Activated CD8-positive, alpha-beta T cell treated with anti-CD3 and anti-CD28 coated beads, Interleukin-2, amount 10 ng/mL, durations not matched to agents 7 days and 5 days (primary cell): ENCODE measurements at regions not wholly inside any gene's neighbourhood (a gene's known extent, or its start where the extent isn't known, plus 50 kb on each side); places are given as distances from the start of the nearest gene placed in this dataset.
A peak's percentile ranks its signal among the peaks of the same experiment; 100 is the strongest.

Source experiments
- ATAC-seq: fragments of 150-1000 bp; cut with Tn5 transposase; one replicate; pipeline ENCODE4 v1.10.0; 2021; ENCODE audit warnings: moderate library complexity
- CTCF ChIA-PET: fragments of 350-600 bp; sonication (Branson Sonifier 250); formaldehyde crosslinking; loops from one replicate; lab custom pipeline; 2021; ENCODE audit warnings: antibody characterized with exemption; lab: Charles Lee
- POLR2A ChIA-PET: fragments of 350-600 bp; sonication (Branson Sonifier 250); formaldehyde crosslinking; loops from one replicate; lab custom pipeline; 2021; ENCODE audit warnings: antibody characterized with exemption; lab: Charles Lee
- DNase-seq: peaks from one replicate; pipeline ENCODE4 v3.0.0-alpha.2; 2020
- H3K27ac Mint-ChIP-seq: one replicate; pipeline ENCODE4 v1.8.0; 2021; ENCODE audit warnings: mild to moderate bottlenecking, mixed read lengths
- H3K27me3 Mint-ChIP-seq: one replicate; pipeline ENCODE4 v1.8.0; 2021; ENCODE audit warnings: low read depth, mixed read lengths
- H3K36me3 Mint-ChIP-seq: one replicate; pipeline ENCODE4 v1.8.0; 2021; ENCODE audit warnings: low read depth, mixed read lengths
- H3K4me1 Mint-ChIP-seq: one replicate; pipeline ENCODE4 v1.8.0; 2021; ENCODE audit warnings: low read depth, mixed read lengths
- H3K4me3 Mint-ChIP-seq: one replicate; pipeline ENCODE4 v1.8.0; 2021; ENCODE audit warnings: mild to moderate bottlenecking, mixed read lengths
- H3K9me3 Mint-ChIP-seq: one replicate; pipeline ENCODE4 v1.8.0; 2022; ENCODE audit warnings: mixed read lengths; ENCODE audit not compliant: insufficient read depth

DNA sequence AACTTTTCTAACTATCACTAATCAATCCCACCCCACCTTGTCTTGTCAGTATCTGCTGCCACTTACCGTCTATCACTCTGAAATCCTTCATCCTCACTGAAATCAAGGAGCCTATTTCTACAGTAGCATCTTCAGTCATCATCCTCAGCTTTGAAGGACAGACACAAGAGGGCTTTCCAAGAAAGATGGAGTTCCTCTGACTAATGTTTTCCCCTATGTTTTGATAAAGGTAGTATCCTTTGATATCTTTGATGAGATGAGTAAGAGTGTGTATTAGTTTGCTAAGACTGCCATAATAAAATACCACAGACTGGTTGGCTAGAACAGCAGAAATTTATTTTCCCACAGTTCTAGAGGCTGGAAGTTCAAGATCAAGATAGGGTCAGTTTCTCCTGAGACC, 101.8 kb upstream of the VAV3 start:
- Mint-ChIP-seq H3K27ac (no peak overlapping the region), H3K4me3 (no peak overlapping the region)

DNA sequence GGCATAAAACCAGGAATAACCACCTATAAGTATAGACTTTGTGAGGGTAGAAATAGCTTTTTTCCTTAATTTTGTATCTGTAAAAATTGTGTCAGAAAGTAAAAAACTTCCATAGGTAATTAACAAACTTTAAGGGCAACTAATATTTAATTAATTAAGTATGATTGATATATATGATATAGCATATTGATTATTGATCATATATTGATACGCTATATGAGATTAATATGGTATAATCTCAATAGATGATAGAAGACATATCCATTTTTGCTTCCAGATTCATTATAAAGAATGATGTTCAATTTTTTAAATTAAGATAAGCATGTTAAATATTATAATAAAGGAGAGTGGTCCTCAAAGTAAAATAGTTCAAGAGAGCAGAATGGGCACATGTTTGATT, 99.3 kb upstream of the VAV3 start:
- ChIA-PET POLR2A (interaction anchor here (1.3 kb wide), 1 partner anchor 12 kb away, joined by 4 read pairs; no protein-coding TSS in a partner anchor), CTCF (interaction anchor here (1.0 to 1.1 kb wide), 3 partner anchors 13 to 23 kb away, joined by 3 read pairs; no protein-coding TSS in a partner anchor)
- no peak for DNase-seq
- Mint-ChIP-seq H3K27ac (no peak overlapping the region), H3K4me1 (peaks cover 21% of the 10 kb centered on the region), H3K9me3 (peaks cover 10% of the 10 kb centered on the region), H3K4me3 (no peak overlapping the region), H3K36me3 (peaks cover 5% of the 10 kb centered on the region), H3K27me3 (no peaks in the 10 kb centered on the region)
- no peak for ATAC-seq

More for the DNA sequence above, 101.8 kb upstream of the VAV3 start:
- CTCF ChIA-PET, result interaction anchor here (1.9 kb wide), 1 partner anchor 284 kb away, joined by 6 read pairs; no protein-coding TSS in a partner anchor
- peaks cover 4% of the 10 kb centered on the region for H3K36me3 Mint-ChIP-seq
- no peaks in the 10 kb centered on the region for H3K27me3 Mint-ChIP-seq
- POLR2A ChIA-PET, result no interaction called here
- ATAC-seq (no peak), DNase-seq (no peak)
- H3K9me3 Mint-ChIP-seq, result peaks cover 7% of the 10 kb centered on the region
- peaks cover 21% of the 10 kb centered on the region for H3K4me1 Mint-ChIP-seq

DNA sequence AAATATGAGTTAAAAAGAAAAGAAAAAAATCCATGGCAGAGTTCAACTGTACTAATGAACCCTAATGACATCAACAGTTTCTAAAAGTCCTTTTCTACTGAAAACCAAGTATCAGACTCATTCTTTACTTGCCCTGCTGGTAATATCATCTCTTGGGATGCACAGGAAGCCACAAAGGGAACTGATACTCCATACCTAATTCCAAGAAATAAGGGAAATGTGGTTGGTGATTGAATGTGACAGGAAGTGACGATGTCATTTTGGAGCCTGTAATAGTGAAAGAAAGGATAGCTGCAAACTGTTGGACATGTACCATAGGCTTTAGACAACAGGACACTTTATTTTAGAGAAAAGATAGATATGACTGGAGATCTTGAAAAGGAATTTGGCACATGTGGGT, 98.7 kb upstream of the VAV3 start:
- H3K27me3 Mint-ChIP-seq, result no peaks in the 10 kb centered on the region
- no peak overlapping the region for H3K27ac Mint-ChIP-seq
- DNase-seq (no peak), ATAC-seq (no peak)
- H3K4me1 Mint-ChIP-seq, result peaks cover 21% of the 10 kb centered on the region
- CTCF ChIA-PET, result interaction anchor here (1.0 kb wide), 1 partner anchor 13 kb away, joined by 3 read pairs; no protein-coding TSS in a partner anchor
- H3K36me3 Mint-ChIP-seq, result peaks cover 5% of the 10 kb centered on the region
- H3K4me3 Mint-ChIP-seq, result no peak overlapping the region
- peaks cover 10% of the 10 kb centered on the region for H3K9me3 Mint-ChIP-seq
- POLR2A ChIA-PET, result interaction anchor here (1.3 kb wide), 1 partner anchor 12 kb away, joined by 4 read pairs; no protein-coding TSS in a partner anchor

DNA sequence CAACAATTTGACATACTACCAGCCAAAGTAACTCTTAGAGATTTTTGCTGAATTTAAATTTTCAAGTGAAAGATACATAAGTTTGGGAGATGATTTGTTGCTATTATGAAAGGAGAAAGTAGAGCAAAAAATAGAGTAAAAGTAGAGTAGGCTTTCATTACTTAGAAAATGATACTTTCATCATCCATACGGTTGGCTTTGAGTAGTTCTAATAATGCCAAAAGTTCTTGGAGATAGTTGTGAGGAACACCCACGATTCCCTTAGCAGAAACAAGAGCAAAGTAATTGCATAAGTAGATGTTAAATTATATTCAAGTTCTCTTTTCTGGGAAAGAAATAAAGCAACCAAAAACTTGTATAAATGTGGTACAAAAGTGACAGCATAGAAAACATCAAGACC, 95.0 kb upstream of the VAV3 start:
- H3K36me3 Mint-ChIP-seq, result peaks cover 5% of the 10 kb centered on the region
- ChIA-PET POLR2A (no interaction called here), CTCF (no interaction called here)
- no peak overlapping the region for H3K27ac Mint-ChIP-seq
- DNase-seq (no peak), ATAC-seq (no peak)
- H3K4me1 Mint-ChIP-seq, result peaks cover 11% of the 10 kb centered on the region
- no peak overlapping the region for H3K4me3 Mint-ChIP-seq
- H3K9me3 Mint-ChIP-seq, result peaks cover 10% of the 10 kb centered on the region
- no peaks in the 10 kb centered on the region for H3K27me3 Mint-ChIP-seq

DNA sequence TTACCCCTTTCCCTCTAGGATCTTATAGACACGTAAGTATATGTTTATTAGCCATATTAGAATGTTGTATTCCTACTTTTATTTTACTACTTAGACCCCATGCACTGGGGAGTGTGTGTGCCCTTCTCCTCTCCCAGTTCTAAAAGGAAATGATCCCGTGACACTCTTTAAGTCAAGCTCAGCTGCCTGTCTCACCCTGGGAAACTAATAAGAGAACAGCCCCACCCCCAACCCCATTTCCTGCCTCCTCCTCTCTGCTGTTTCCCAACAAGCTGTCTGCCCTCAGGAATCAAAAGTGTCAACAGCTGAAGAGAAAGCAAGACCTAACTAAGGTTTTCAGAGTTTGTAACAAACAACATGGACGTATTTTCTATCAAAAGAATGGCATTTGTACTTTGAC, 92.6 kb upstream of the VAV3 start:
- Mint-ChIP-seq H3K4me3 (no peak overlapping the region), H3K27me3 (no peaks in the 10 kb centered on the region), H3K36me3 (peaks cover 2% of the 10 kb centered on the region), H3K27ac (no peak overlapping the region), H3K4me1 (no peaks in the 10 kb centered on the region), H3K9me3 (peaks cover 10% of the 10 kb centered on the region)
- ChIA-PET POLR2A (no interaction called here), CTCF (no interaction called here)
- no peak for DNase-seq
- no peak for ATAC-seq

DNA sequence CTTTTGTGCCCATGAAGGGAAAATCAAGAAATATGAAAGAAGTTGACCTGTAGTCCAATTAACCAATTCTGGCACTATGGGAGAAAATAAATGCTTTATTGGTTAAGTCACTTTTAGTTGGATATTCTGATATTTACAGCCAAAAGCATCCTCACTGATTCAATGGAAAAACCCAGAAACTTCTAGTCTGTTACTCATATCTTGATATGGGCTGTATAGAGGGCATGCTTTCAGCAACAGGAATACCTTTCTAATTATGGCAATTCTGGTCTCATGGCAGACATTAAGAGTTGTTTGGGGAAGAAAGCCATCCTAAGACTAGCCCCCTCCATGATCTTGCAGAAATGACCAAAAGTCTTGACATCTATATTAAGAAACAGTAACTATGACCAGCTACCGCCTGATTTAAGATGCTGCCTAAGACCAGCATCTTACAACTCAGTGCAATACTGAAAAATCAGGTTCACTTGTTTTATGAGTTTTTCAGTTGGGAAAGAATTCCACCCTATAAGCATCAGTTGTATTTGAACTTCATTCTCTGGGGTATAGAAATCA, 91.5 kb upstream of the VAV3 start:
- Mint-ChIP-seq H3K4me3 (no peak overlapping the region), H3K4me1 (no peaks in the 10 kb centered on the region), H3K27ac (no peak overlapping the region), H3K36me3 (no peaks in the 10 kb centered on the region), H3K27me3 (no peaks in the 10 kb centered on the region), H3K9me3 (peaks cover under 1% of the 10 kb centered on the region)
- POLR2A ChIA-PET, result no interaction called here
- DNase-seq, result no peak
- CTCF ChIA-PET, result no interaction called here
- ATAC-seq, result no peak

DNA sequence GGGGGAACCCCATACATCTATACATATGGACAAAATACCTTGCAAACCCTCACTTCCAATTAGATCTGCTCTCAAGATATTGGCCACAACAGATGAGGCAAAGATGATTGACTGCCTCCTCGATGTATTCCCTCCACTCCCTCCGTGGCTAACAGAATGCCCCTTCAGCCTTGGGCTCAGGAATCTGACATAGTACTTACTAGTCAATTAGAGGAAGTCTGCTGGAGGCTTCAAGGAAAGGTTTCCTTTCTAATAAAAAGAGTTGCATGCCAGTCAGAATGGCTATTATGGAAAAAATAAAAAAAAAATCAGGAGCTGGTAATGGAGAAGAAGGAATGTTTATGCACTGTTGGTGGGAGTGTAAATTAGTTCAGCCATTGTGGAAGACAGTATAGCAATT, 90.4 kb upstream of the VAV3 start:
- H3K36me3 Mint-ChIP-seq, result no peaks in the 10 kb centered on the region

DNA sequence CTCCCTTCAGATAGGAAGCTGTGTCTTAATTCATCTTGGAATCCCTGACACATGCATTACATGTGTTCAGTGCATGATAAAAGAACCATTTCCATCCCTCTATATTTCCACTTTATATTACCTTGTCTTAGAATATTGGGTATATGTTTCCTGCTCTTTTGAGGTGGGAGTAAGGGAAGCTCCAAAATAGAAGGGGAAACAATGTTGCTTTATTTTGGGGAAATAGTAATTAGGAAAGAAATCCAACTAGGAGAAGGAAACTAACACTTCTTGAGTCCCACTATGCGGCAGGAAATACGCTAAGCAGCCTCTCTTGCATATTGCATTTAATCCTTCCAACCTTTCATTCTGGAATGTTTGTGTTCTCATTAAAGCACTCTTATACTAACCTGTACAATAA, 89.4 kb upstream of the VAV3 start:
- Mint-ChIP-seq H3K27me3 (no peaks in the 10 kb centered on the region), H3K36me3 (no peaks in the 10 kb centered on the region), H3K27ac (no peak overlapping the region), H3K4me1 (no peaks in the 10 kb centered on the region), H3K9me3 (no peaks in the 10 kb centered on the region), H3K4me3 (no peak overlapping the region)
- ChIA-PET CTCF (interaction anchor here (1.0 kb wide), 1 partner anchor 13 kb away, joined by 3 read pairs; no protein-coding TSS in a partner anchor), POLR2A (no interaction called here)
- ATAC-seq (no peak), DNase-seq (no peak)

More for the DNA sequence above, 90.4 kb upstream of the VAV3 start:
- no peak for ATAC-seq
- Mint-ChIP-seq H3K27ac (no peak overlapping the region), H3K9me3 (no peaks in the 10 kb centered on the region), H3K27me3 (no peaks in the 10 kb centered on the region), H3K4me1 (no peaks in the 10 kb centered on the region), H3K4me3 (no peak overlapping the region)
- DNase-seq, result no peak
- POLR2A ChIA-PET, result no interaction called here
- CTCF ChIA-PET, result interaction anchor here (1.0 kb wide), 1 partner anchor 14 kb away, joined by 3 read pairs; no protein-coding TSS in a partner anchor

DNA sequence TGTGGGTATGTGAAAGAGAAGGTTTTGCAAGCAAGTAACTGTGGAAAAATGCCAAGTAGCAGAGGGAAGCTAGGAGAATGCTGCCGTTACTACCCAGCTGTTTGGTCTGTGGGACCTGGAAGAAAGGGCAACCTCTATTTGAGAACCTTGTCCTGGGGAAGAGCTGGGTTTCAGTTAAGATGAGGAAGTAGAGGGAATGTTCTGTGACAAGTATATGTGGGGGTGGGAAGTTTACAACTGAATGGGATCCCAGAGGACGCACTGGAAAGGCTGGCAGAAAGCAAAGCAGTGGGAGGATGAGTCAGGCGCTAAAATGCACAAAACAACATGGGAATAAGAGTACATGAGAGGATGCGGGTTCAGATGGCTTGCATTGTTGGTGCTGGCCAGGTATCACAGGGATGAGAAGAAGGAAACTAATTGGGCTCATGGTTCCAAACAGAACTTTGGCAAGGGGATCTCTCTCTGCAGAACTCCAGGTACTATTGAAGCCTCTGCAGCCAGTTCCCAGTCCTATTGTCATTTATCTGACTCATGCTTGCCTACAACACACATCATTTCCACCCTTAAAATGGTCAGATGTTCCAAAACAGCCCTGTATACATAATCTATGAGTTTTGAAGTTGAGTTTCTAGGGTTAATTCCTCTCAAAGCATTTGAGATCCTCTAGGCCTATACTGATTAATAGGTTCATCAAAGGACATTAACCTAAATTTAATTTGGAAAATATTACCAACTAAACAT, 88.5 kb upstream of the VAV3 start:
- Mint-ChIP-seq H3K27ac (no peak overlapping the region), H3K4me3 (no peak overlapping the region), H3K27me3 (no peaks in the 10 kb centered on the region), H3K9me3 (no peaks in the 10 kb centered on the region), H3K4me1 (no peaks in the 10 kb centered on the region), H3K36me3 (no peaks in the 10 kb centered on the region)
- CTCF ChIA-PET, result interaction anchor here (1.4 to 3.6 kb wide), 2 partner anchors 72 to 271 kb away, joined by 3 to 10 read pairs; no protein-coding TSS in a partner anchor
- POLR2A ChIA-PET, result no interaction called here
- ATAC-seq (no peak), DNase-seq (no peak)

DNA sequence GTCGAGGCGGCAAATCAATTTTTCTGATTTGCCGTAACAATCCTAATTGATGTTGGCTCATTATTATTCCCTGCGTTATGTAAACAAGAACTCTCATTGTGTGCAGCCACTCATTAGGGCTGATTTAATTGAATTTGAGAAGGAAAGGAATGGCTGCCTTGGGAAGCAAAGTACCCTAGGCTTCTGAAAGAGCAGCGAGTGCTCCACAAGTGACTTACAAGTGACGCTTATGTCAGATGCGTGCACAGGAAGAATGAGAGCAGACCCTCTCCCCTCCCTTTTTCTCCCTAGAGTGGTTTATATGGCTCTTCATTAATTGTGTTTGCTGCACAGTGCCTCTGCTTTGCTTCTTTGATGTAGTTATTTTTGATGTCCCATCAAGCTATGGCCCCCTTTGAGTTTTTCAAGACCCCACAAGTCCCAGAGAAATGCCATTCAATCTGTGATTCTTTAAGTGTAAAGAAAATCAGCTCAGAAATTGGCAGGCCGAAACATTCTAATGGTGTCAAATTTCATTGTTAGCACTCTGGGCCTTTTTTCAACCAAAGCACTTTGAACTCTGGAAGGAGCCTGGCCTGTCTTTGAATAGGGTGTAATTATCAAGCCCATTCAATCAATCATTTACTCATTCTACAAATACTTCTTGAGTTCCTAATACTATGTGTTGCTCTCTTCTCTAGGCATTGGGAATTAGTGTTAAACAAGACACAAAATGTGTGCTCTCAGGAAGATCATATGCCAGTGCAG, 86.8 kb upstream of the VAV3 start:
- no peaks in the 10 kb centered on the region for H3K4me1 Mint-ChIP-seq
- no peak for DNase-seq
- no peak for ATAC-seq
- H3K36me3 Mint-ChIP-seq, result peaks cover 3% of the 10 kb centered on the region
- CTCF ChIA-PET, result interaction anchor here (0.6 to 3.6 kb wide), 3 partner anchors 10 to 263 kb away, joined by 3 to 10 read pairs (median 4); no protein-coding TSS in a partner anchor
- H3K4me3 Mint-ChIP-seq, result no peak overlapping the region
- POLR2A ChIA-PET, result interaction anchor here (1.0 kb wide), 1 partner anchor 12 kb away, joined by 4 read pairs; no protein-coding TSS in a partner anchor
- H3K9me3 Mint-ChIP-seq, result no peaks in the 10 kb centered on the region
- H3K27me3 Mint-ChIP-seq, result peaks cover 2% of the 10 kb centered on the region
- no peak overlapping the region for H3K27ac Mint-ChIP-seq

DNA sequence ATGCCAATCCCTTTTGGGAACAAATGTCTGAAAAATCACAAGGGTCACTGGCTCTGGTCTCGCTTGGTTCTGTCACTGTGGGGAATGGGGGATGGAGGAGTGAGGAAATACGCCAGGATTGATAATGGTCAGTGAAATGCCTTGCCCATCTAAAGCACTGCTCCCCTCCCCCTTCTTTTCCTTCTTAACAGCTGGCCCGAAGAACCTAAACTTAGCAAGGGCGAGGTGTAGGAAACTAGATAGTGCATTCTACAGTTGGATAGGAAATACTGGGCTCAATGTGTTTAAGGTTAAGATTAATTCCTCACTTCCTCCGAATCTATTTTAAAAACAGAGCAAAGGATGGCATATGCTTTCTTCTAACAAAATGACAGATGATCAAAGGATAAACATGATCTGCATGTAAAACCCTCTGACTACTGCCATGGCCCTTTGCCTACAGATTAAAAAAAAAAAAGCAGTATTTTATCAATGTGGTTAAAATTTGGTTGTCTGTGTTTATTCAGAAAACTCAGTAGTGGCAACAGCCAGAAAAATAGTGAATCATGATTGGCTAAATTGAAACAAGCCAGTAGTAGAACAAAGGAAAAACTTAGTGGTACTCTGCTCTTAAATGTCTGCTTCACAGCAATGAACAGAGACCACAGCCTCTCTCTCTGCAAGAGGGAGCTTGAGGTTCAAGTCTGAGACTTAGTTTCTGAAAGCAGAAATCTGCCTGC, 86.1 kb upstream of the VAV3 start:
- no peak overlapping the region for H3K4me3 Mint-ChIP-seq
- peaks cover 3% of the 10 kb centered on the region for H3K36me3 Mint-ChIP-seq
- ChIA-PET CTCF (interaction anchor here (0.6 to 3.6 kb wide), 6 partner anchors 10 to 262 kb away, joined by 3 to 10 read pairs (median 4); no protein-coding TSS in a partner anchor), POLR2A (interaction anchor here (1.0 kb wide), 1 partner anchor 13 kb away, joined by 4 read pairs; no protein-coding TSS in a partner anchor)
- no peaks in the 10 kb centered on the region for H3K4me1 Mint-ChIP-seq
- H3K27ac Mint-ChIP-seq, result peak overlapping the region; percentile 32
- ATAC-seq (peak; percentile 79), DNase-seq (no peak)
- peaks cover 4% of the 10 kb centered on the region for H3K27me3 Mint-ChIP-seq
- no peaks in the 10 kb centered on the region for H3K9me3 Mint-ChIP-seq
